GM19238 (cell line): ENCODE measurements at regions not wholly inside any gene's neighbourhood (a gene's known extent, or its start where the extent isn't known, plus 50 kb on each side); places are given as distances from the start of the nearest gene placed in this dataset.
"Not testable (repeated sequence)": the region's sequence is repeated elsewhere in the genome, so short reads cannot be mapped to it uniquely, and the experiment has no call there.

Experiments
- DNase-seq: peaks from one replicate; pipeline ENCODE4 v3.0.0; 2011; ENCODE audit warnings: low spot score; ENCODE audit not compliant: insufficient read length

GRCh38 chr4:187633245-187633644, 362.3 kb upstream of the ZFP42 start:
- DNase-seq: no peak

DNA sequence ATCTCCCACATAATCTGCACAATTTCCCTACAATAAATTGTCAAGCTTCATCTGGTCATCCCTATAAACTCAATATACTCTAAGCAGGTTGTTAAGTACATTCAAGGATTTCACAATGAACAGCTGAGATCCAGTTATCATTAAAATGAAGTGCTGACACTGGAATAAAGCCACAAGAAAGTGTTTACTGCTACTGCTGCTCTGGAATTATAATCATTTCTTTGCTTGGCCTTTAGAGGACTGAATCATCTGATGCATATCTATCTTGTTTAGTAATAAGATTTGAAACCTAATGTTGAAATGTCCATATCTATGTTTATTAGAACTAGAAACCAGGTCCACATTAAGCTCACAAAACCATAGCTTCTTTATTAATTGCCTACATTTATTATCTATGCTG, 338.6 kb upstream of the ZFP42 start:
- DNase-seq: no peak

DNA sequence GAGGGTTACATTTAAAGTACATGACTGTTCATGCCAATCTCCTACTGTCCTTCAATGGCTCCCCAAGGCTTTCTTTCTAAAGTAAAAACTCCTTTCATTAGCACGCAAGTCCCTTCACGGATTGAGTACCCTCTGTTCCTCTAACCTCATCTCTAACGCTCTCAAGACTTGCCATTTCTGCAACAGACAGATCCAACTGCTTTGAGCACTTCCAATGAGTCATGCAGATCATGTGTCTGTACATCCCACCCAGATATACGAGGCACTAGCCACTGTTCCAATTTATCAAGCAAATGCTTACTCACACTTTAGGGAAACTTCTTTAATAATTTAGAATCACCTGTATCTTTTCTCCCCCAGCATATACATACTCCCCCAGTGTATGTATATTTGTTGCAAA, 332.5 kb upstream of the ZFP42 start:
- DNase-seq: no peak

GRCh38 chr4:187664011-187664410, 331.6 kb upstream of the ZFP42 start:
- DNase-seq: no peak

- no peak for DNase-seq
These were observed 330.5 kb upstream of the ZFP42 start for GRCh38 chr4:187665086-187665485.

- no peak for DNase-seq
These were observed 329.5 kb upstream of the ZFP42 start for GRCh38 chr4:187666034-187666433.

GRCh38 chr4:187666697-187667494, 328.7 kb upstream of the ZFP42 start:
- DNase-seq: no peak

DNA sequence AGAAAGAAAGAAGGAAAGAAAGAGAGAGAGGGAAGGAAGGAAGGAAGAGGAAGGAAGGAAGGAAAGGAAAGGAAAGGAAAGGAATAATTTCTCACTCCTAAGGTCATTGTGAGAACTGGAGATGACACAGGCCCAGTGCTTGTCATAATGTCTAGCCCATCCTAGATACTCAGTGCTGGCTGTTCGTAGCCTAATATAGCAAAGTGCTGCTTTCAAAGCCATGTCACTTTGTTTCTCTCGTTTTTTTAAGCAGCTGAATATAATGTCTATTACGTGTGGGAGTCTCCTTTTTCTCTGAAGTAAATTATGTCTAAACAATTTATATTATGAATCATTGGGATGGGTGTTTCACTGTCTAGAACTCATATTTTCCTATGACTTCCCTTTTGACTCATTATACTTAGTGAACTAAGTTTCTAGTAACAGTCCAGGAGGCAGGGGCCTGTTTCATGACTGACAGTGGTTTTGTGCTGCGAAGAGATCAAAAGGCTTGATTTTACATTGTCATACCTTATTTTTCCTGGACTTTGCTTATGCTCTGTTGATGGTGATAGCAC, 327.0 kb upstream of the ZFP42 start:
- DNase-seq: no peak

GRCh38 chr4:187671521-187671920, 324.1 kb upstream of the ZFP42 start:
- DNase-seq: not testable (repeated sequence)

GRCh38 chr4:187671958-187672357, 323.6 kb upstream of the ZFP42 start:
- DNase-seq: not testable (repeated sequence)

GRCh38 chr4:187672526-187672925, 323.0 kb upstream of the ZFP42 start:
- not testable (repeated sequence) for DNase-seq

- DNase-seq: no peak
These were observed 316.1 kb upstream of the ZFP42 start for GRCh38 chr4:187679450-187679849.

DNA sequence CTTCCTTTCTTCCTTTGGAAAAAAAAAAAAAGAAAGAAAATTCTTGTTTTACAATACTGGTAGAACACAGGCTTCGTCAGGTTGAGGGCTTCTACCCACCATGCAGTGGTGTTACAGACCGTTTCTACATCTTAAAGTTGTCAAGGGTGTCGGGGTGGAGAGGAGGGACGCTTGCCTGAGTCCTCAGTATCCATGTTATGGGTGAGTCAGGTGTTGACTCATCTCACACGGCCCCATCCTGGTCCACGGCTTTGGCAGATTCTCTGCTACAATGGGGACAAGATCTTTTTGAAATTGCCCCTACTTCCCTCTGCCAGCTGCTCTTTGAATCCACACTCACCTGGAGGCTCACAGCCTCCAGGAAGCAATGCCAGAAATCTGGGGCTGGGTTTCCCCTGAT, 310.3 kb upstream of the ZFP42 start:
- no peak for DNase-seq

GRCh38 chr4:187687697-187688096, 307.9 kb upstream of the ZFP42 start:
- no peak for DNase-seq

DNA sequence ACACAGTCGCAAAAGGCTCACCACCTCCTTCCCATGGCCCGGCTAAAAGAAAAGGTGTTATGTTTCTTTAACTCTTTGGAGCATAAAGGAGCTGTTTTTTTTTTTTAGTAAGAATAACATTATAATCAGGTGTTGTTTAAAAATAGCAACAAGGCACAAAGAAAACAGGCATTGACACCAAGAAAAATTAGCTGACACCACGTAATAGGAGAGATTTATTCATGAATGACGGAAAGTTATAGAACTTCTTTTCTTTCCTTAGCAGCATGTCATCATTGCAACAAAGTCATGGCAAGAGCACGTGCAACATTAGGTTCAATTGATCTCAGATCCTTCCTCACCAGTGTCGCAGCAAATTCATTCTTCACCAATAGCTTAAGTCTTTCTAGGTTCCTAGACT, 302.9 kb upstream of the ZFP42 start:
- DNase-seq: no peak

GRCh38 chr4:187695531-187695930, 300.0 kb upstream of the ZFP42 start:
- DNase-seq: not testable (repeated sequence)

GRCh38 chr4:187711586-187711985, 284.0 kb upstream of the ZFP42 start:
- DNase-seq: no peak

- no peak for DNase-seq
These were observed 280.6 kb upstream of the ZFP42 start for GRCh38 chr4:187714957-187715356.

GRCh38 chr4:187715466-187715865, 280.1 kb upstream of the ZFP42 start:
- no peak for DNase-seq

DNA sequence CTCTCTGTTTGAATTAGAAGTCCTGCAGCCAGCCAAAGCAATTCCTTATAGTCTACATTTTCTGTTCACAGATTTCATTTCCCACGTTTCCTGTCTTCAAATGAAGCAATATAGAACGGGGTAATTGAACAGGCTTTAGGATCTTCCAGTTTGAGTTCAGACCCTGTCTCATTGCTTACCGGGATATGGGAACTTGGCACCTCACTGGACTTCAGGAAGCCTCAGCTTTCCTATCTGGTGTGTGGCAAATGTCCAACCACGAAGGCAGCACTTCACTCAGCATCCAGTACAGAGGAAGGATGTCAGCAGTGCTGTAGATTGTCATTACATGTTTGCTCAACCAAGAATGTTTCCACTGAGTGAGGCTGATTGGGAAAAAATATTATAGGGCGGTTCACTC, 271.1 kb upstream of the ZFP42 start:
- DNase-seq: no peak

GRCh38 chr4:187726485-187726884, 269.1 kb upstream of the ZFP42 start:
- DNase-seq: no peak

DNA sequence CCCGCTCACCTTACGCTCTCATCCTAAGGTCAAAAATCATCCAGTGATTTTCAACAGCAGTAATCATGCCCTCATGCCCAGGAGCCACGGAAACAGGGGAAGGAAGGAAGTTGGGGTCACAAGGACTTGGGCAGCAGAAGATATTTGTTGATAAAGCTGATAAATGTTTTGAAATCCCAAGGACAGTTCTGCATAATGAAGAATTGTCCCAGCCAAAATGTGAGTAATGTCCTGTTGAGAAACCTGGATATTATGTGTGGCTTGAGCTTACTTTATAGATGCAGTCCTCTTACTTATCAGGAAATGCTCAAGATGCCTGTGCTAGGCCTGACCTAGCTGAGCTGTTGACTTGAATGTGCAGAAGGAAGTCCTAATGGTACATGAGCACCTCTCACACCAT, 263.0 kb upstream of the ZFP42 start:
- DNase-seq: no peak

- DNase-seq: no peak
These were observed 255.8 kb upstream of the ZFP42 start for GRCh38 chr4:187739771-187740170.
